ENCODE measurements at regions not wholly inside any gene's neighbourhood (a gene's known extent, or its start where the extent isn't known, plus 50 kb on each side); places are given as distances from the start of the nearest gene placed in this dataset.

- intact Hi-C loops (cut with DNase I), result no loop called here
- no peak for DNase-seq
Observed at GRCh38 chr3:117754058-117754457, 1044.5 kb downstream of the TUSC7 start.

- DNase-seq, result no peak
- intact Hi-C loops (cut with DNase I), result no loop called here
Observed at GRCh38 chr3:117754841-117755240, 1045.3 kb downstream of the TUSC7 start.

- intact Hi-C loops (cut with DNase I), result no loop called here
- peak in 1 of 42 donors; percentile 22 for DNase-seq
Observed at GRCh38 chr3:117756563-117756962, 1047.0 kb downstream of the TUSC7 start.

GRCh38 chr3:117761703-117762620 is 1052.4 kb downstream of the TUSC7 start:
- intact Hi-C loops (cut with DNase I), result no loop called here
- peak in 28 of 42 donors; percentile 5 to 67 (median 34) for DNase-seq

- intact Hi-C loops (cut with DNase I), result no loop called here
Observed at GRCh38 chr3:117762621-117763037, 1053.0 kb downstream of the TUSC7 start.

GRCh38 chr3:117763561-117763960 is 1054.0 kb downstream of the TUSC7 start:
- no peak for DNase-seq

More at GRCh38 chr3:117762621-117763037, 1053.0 kb downstream of the TUSC7 start:
- peak in 4 of 42 donors; percentile 8 to 57 (median 21) for DNase-seq

GRCh38 chr3:117768581-117768980 is 1059.0 kb downstream of the TUSC7 start:
- no peak for DNase-seq
- intact Hi-C loops (cut with DNase I), result no loop called here

More at GRCh38 chr3:117763561-117763960, 1054.0 kb downstream of the TUSC7 start:
- intact Hi-C loops (cut with DNase I), result no loop called here

GRCh38 chr3:117774130-117774529 is 1064.6 kb downstream of the TUSC7 start:
- no peak for DNase-seq
- intact Hi-C loops (cut with DNase I), result no loop called here

- intact Hi-C loops (cut with DNase I), result no loop called here
Observed at GRCh38 chr3:117786349-117786748, 1076.8 kb downstream of the TUSC7 start.

GRCh38 chr3:117788061-117788460 is 1078.5 kb downstream of the TUSC7 start:
- peak in 1 of 42 donors; percentile 48 for DNase-seq
- intact Hi-C loops (cut with DNase I), result no loop called here

More at GRCh38 chr3:117786349-117786748, 1076.8 kb downstream of the TUSC7 start:
- DNase-seq, result no peak

- DNase-seq, result no peak
- intact Hi-C loops (cut with DNase I), result no loop called here
Observed at GRCh38 chr3:117788506-117788905, 1078.9 kb downstream of the TUSC7 start.

GRCh38 chr3:117790235-117790987 is 1080.8 kb downstream of the TUSC7 start:
- peak in 9 of 42 donors; percentile 11 to 61 (median 32) for DNase-seq
- intact Hi-C loops (cut with DNase I), result no loop called here

GRCh38 chr3:117793622-117794265 is 1084.2 kb downstream of the TUSC7 start:
- intact Hi-C loops (cut with DNase I), result no loop called here
- peak in 1 of 42 donors; percentile 42 for DNase-seq

GRCh38 chr3:117798221-117798620 is 1088.6 kb downstream of the TUSC7 start:
- DNase-seq, result no peak
- intact Hi-C loops (cut with DNase I), result no loop called here

- intact Hi-C loops (cut with DNase I), result no loop called here
- no peak for DNase-seq
Observed at GRCh38 chr3:117798687-117799386, 1089.3 kb downstream of the TUSC7 start.

- DNase-seq, result no peak
- intact Hi-C loops (cut with DNase I), result no loop called here
Observed at GRCh38 chr3:117799387-117799735, 1089.8 kb downstream of the TUSC7 start.

GRCh38 chr3:117801912-117802239 is 1092.3 kb downstream of the TUSC7 start:
- intact Hi-C loops (cut with DNase I), result no loop called here
- DNase-seq, result no peak

GRCh38 chr3:117809186-117810081 is 1099.9 kb downstream of the TUSC7 start:
- intact Hi-C loops (cut with DNase I), result no loop called here
- DNase-seq, result peak in 3 of 42 donors; percentile 28 to 48 (median 37)
